HCT116 (cell line): ENCODE measurements at regions not wholly inside any gene's neighbourhood (a gene's known extent, or its start where the extent isn't known, plus 50 kb on each side); places are given as distances from the start of the nearest gene placed in this dataset.

Source experiments
- ATAC-seq: fragments of 200-7000 bp; cut with Tn5 transposase; 2 replicates; pipeline ENCODE4 v1.9.1; 2020; ENCODE audit warnings: mild to moderate bottlenecking, moderate library complexity
- BruUV-seq: library from RNA; stranded (reverse); fragments of 400-500 nt; replicated peaks from 2 replicates; lab custom pipeline; 2021; lab: Mats Ljungman, UMichigan
- CTCF ChIA-PET: fragments of 300-600 bp; sonication (Branson Sonifier 250); formaldehyde crosslinking; loops from one replicate; lab custom pipeline; 2021; ENCODE audit warnings: antibody characterized with exemption; lab: Charles Lee
- POLR2A ChIA-PET: fragments of 300-600, 350-600 bp; sonication (Branson Sonifier 250); formaldehyde crosslinking; loops from one replicate; lab custom pipeline; 2021; ENCODE audit warnings: antibody characterized with exemption; lab: Charles Lee
- RAD21 ChIA-PET, 2 experiments: fragments of 300-600 bp; sonication (Branson Sonifier 250); formaldehyde crosslinking; loops; one replicate each; lab custom pipeline; 2023; ENCODE audit warnings: low total read pairs in 2 of 2; ENCODE audit not compliant: uncharacterized antibody in 2 of 2, unreplicated experiment in 2 of 2, low non-redundant PET in 1 of 2; lab: Charles Lee
- DNase-seq: peaks from one replicate; pipeline ENCODE4 v3.0.0-alpha.2; 2010; ENCODE audit warnings: low read depth, low spot score
- H2AFZ ChIP-seq: fragments of 200-600 bp; shearing (Covaris generic), sonication (generic); 2 replicates; pipeline ENCODE4 v1.6.1; 2017; ENCODE audit warnings: low read depth, mixed run types, mixed read lengths, antibody characterized with exemption, low read length; ENCODE audit not compliant: poor library complexity, severe bottlenecking
- H3K27ac ChIP-seq: 2 replicates; pipeline ENCODE4 v1.5.1; 2012; ENCODE audit warnings: low read depth, low read length
- H3K27me3 ChIP-seq: fragments of 200-600 bp; sonication (generic); 2 replicates; pipeline ENCODE4 v1.6.1; 2016; ENCODE audit warnings: mixed run types, low read length, mixed read lengths; ENCODE audit not compliant: insufficient read depth
- H3K36me3 ChIP-seq, 2 experiments: fragments of 200-500 bp in 1 of 2; fragments of 200-600 bp in 1 of 2; sonication (Bioruptor generic) in 1 of 2; sonication (generic) in 1 of 2; 2 replicates each; pipeline versions ENCODE4 v1.5.1 to v1.6.1; 2014 to 2016; ENCODE audit warnings: low read length in 2 of 2, inconsistent platforms in 1 of 2, mixed read lengths in 1 of 2, mixed run types in 1 of 2; ENCODE audit not compliant: insufficient read depth in 2 of 2, control insufficient read depth in 1 of 2
- H3K4me1 ChIP-seq, 2 experiments: fragments of 200-600 bp in 1 of 2; sonication (generic) in 1 of 2; 2 replicates each; pipeline versions ENCODE4 v1.5.1 to v1.6.1; 2012 to 2017; ENCODE audit warnings: low read length in 2 of 2, inconsistent platforms in 1 of 2, mild to moderate bottlenecking in 1 of 2, mixed read lengths in 1 of 2, mixed run types in 1 of 2, moderate library complexity in 1 of 2; ENCODE audit not compliant: insufficient read depth in 2 of 2, control insufficient read depth in 1 of 2
- H3K4me2 ChIP-seq: fragments of 200-600 bp; sonication (generic); 2 replicates; pipeline ENCODE4 v1.6.1; 2017; ENCODE audit warnings: mixed run types, low read length, mixed read lengths
- H3K4me3 ChIP-seq, 2 experiments: fragments of 200-600 bp in 1 of 2; sonication (generic) in 1 of 2; replicated peaks in 1 of 2; 2 replicates each; pipeline ENCODE4 v1.5.1; 2011 to 2016; ENCODE audit warnings: low read length in 2 of 2, control low read depth in 1 of 2, low read depth in 1 of 2, mild to moderate bottlenecking in 1 of 2, mixed read lengths in 1 of 2, mixed run types in 1 of 2
- H3K79me2 ChIP-seq: fragments of 200-600 bp; sonication (generic); 2 replicates; pipeline ENCODE4 v1.6.1; 2017; ENCODE audit warnings: mild to moderate bottlenecking, mixed run types, low read length, moderate library complexity, mixed read lengths; ENCODE audit not compliant: insufficient read depth
- H3K9ac ChIP-seq: fragments of 200-600 bp; sonication (generic); 2 replicates; pipeline ENCODE4 v1.6.1; 2016; ENCODE audit warnings: low read length, mixed read lengths
- H3K9me2 ChIP-seq: fragments of 200-600 bp; sonication (generic), shearing (Covaris generic); 2 replicates; pipeline ENCODE4 v1.6.1; 2017; ENCODE audit warnings: mixed run types, mild to moderate bottlenecking, moderate library complexity; ENCODE audit not compliant: insufficient read depth
- H3K9me3 ChIP-seq, 2 experiments: fragments of 200-500 bp in 1 of 2; fragments of 200-600 bp in 1 of 2; sonication (Bioruptor generic) in 1 of 2; sonication (generic) in 1 of 2; 2 replicates each; pipeline ENCODE4 v1.6.1; 2014 to 2017; ENCODE audit warnings: low read length in 2 of 2, mixed read lengths in 2 of 2, inconsistent platforms in 1 of 2, low read depth in 1 of 2, mild to moderate bottlenecking in 1 of 2, mixed run types in 1 of 2, moderate library complexity in 1 of 2; ENCODE audit not compliant: control insufficient read depth in 1 of 2, insufficient read depth in 1 of 2
- H4K20me1 ChIP-seq: fragments of 200-600 bp; sonication (generic), shearing (Covaris generic); 2 replicates; pipeline ENCODE4 v1.6.1; 2017; ENCODE audit warnings: mixed run types, mild to moderate bottlenecking, moderate library complexity; ENCODE audit not compliant: insufficient read depth
- EGR1 ChIP-seq: IDR thresholded peaks from 2 replicates; pipeline ENCODE4 v1.6.1; 2012; ENCODE audit warnings: low read depth
- ELF1 ChIP-seq: IDR thresholded peaks from 2 replicates; pipeline ENCODE4 v1.6.1; 2012; ENCODE audit warnings: low read depth, borderline replicate concordance
- EZH2 ChIP-seq: fragments of 200-600 bp; sonication (generic); IDR thresholded peaks from 2 replicates; pipeline ENCODE4 v1.6.1; 2017; ENCODE audit warnings: antibody characterized with exemption, mixed run types
- EZH2phosphoT487 ChIP-seq: fragments of 200-600 bp; IDR thresholded peaks from 2 replicates; pipeline ENCODE4 v1.6.1; 2018; ENCODE audit warnings: antibody characterized with exemption, borderline replicate concordance
- FOSL1 ChIP-seq: IDR thresholded peaks from 2 replicates; pipeline ENCODE4 v1.6.1; 2012; ENCODE audit warnings: low read depth
- TCF7L2 ChIP-seq: IDR thresholded peaks from 2 replicates; pipeline ENCODE4 v1.7.0; 2011; ENCODE audit warnings: borderline replicate concordance, inconsistent platforms; ENCODE audit not compliant: insufficient read depth, insufficient read length; ENCODE audit errors: extremely low read depth
- ZBTB33 ChIP-seq: IDR thresholded peaks from 2 replicates; pipeline ENCODE4 v1.6.1; 2011; ENCODE audit warnings: mild to moderate bottlenecking, low read length, moderate library complexity; ENCODE audit not compliant: insufficient replicate concordance; ENCODE audit errors: extremely low read depth
- ZNF274 ChIP-seq: fragments of 200-500 bp; sonication (Bioruptor generic); IDR thresholded peaks from 2 replicates; pipeline ENCODE4 v1.6.1; 2014; ENCODE audit warnings: mild to moderate bottlenecking, low read depth, low read length, inconsistent platforms
- intact Hi-C: fragments of 100-400 bp; cut with micrococcal nuclease; formaldehyde crosslinking; loops from 2 replicates; pipeline ENCODE4 v1.10.0; 2022

GRCh38 chr9:110106661-110107060 is 101.3 kb downstream of the C9orf152 start:
- ChIA-PET POLR2A (no interaction called here), RAD21 (no interaction called here), CTCF (no interaction called here)
- H4K20me1 ChIP-seq = peaks cover 6% of the 10 kb centered on the region; the same call in 1 of the 2 replicates
- no peak overlapping the region for H2AFZ ChIP-seq
- H3K9me3 ChIP-seq = no peaks in the 10 kb centered on the region
- ATAC-seq (no peak), DNase-seq (no peak)
- H3K9me2 ChIP-seq = no peaks in the 10 kb centered on the region
- H3K27ac ChIP-seq = no peak overlapping the region
- no peak overlapping the region for H3K4me2 ChIP-seq
- H3K4me1 ChIP-seq = no peaks in the 10 kb centered on the region
- no peaks in the 10 kb centered on the region for H3K36me3 ChIP-seq
- H3K79me2 ChIP-seq = peaks cover 62% of the 10 kb centered on the region
- BruUV-seq = no TSS peak
- no peaks in the 10 kb centered on the region for H3K27me3 ChIP-seq
- H3K4me3 ChIP-seq = no peak overlapping the region
- intact Hi-C loops = no loop called here
- TF ChIP-seq EZH2phosphoT487 (no peak), EGR1 (no peak), EZH2 (no peak), ELF1 (no peak), TCF7L2 (no peak), ZBTB33 (no peak), ZNF274 (no peak), FOSL1 (no peak)
- no peak overlapping the region for H3K9ac ChIP-seq
